ENCODE measurements at regions not wholly inside any gene's neighbourhood (a gene's known extent, or its start where the extent isn't known, plus 50 kb on each side); places are given as distances from the start of the nearest gene placed in this dataset.
A peak's percentile ranks its signal among the peaks of the same experiment; 100 is the strongest.

DNA sequence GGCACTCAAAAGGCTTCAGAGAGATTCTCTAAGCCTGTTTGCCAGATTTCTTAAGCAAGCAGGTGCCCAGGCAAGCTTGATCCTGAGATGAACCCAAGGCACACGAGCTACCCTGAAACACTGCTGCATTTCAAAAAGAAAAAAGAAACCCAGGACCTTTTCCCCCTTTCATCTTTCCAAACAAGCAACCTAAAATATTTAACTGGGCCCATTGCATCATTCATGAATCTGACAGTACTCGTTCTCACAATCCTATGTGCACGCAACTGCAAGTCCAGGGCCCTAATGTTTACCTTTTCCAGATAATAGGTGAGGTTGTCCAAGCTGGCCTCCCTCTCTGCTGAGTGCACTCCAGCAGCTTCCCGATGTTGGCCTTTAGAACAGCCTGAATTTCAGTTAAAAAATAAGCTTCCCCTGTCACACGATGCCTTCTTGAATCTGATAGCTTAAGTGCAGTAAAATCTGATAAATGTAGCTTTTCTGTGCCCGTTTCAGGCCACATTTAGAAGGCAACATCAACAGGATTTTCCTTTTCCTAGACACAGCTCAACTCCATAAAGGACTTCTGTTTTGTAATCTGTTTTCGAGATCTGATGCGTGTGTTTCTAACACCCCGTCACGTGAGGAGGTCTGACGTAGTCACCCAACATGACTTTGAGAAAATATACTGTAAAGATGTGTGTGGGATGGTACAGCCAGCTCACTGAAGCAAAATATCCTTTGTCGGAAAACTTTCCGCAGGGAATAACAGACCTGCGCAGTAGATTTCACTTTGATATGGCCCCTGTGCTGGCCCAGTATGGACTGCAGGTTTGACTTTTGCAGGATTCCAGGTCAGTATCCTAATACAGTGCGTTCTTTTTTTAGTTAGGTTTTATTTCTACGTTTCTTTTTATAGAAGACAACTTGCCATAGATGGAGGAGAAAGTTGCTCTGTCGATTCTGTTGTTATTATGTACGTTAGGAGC, 55.1 kb upstream of the RASA2 start (continued):
- TF ChIP-seq, protein P1, sequence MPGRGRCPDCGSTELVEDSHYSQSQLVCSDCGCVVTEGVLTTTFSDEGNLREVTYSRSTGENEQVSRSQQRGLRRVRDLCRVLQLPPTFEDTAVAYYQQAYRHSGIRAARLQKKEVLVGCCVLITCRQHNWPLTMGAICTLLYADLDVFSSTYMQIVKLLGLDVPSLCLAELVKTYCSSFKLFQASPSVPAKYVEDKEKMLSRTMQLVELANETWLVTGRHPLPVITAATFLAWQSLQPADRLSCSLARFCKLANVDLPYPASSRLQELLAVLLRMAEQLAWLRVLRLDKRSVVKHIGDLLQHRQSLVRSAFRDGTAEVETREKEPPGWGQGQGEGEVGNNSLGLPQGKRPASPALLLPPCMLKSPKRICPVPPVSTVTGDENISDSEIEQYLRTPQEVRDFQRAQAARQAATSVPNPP (CRISPR knock-in tag; IDR thresholded peaks at IDR 0.05): no peak
- TF ChIP-seq, protein P2, sequence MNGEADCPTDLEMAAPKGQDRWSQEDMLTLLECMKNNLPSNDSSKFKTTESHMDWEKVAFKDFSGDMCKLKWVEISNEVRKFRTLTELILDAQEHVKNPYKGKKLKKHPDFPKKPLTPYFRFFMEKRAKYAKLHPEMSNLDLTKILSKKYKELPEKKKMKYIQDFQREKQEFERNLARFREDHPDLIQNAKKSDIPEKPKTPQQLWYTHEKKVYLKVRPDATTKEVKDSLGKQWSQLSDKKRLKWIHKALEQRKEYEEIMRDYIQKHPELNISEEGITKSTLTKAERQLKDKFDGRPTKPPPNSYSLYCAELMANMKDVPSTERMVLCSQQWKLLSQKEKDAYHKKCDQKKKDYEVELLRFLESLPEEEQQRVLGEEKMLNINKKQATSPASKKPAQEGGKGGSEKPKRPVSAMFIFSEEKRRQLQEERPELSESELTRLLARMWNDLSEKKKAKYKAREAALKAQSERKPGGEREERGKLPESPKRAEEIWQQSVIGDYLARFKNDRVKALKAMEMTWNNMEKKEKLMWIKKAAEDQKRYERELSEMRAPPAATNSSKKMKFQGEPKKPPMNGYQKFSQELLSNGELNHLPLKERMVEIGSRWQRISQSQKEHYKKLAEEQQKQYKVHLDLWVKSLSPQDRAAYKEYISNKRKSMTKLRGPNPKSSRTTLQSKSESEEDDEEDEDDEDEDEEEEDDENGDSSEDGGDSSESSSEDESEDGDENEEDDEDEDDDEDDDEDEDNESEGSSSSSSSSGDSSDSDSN (CRISPR knock-in tag; IDR thresholded peaks at IDR 0.05): peak; percentile 46
- peak; percentile 71 for TF ChIP-seq SIN3A (IDR thresholded peaks at IDR 0.05; ENCODE audit: borderline replicate concordance, low read depth, low read length)
- 0 out of 2 replicates have a peak, but pooled peaks have one; percentile 56 for TF ChIP-seq ZNF772 (CRISPR knock-in tag; IDR thresholded peaks at IDR 0.05)
- TF ChIP-seq TCF7L2 (IDR thresholded peaks at IDR 0.05; ENCODE audit: low read depth, low read length): peak; percentile 84; the same call in 1 of the 2 replicates
- no peak for TF ChIP-seq FOXK2 (IDR thresholded peaks at IDR 0.05)
- TF ChIP-seq CEBPG (CRISPR knock-in tag; IDR thresholded peaks at IDR 0.05): peak; percentile 98
- peak; percentile 71 for TF ChIP-seq RXRB (CRISPR knock-in tag; IDR thresholded peaks at IDR 0.05; ENCODE audit: borderline replicate concordance)
- TF ChIP-seq GZF1 (CRISPR knock-in tag; IDR thresholded peaks at IDR 0.05): no peak
- TF ChIP-seq, protein P3, sequence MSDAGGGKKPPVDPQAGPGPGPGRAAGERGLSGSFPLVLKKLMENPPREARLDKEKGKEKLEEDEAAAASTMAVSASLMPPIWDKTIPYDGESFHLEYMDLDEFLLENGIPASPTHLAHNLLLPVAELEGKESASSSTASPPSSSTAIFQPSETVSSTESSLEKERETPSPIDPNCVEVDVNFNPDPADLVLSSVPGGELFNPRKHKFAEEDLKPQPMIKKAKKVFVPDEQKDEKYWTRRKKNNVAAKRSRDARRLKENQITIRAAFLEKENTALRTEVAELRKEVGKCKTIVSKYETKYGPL (CRISPR knock-in tag; IDR thresholded peaks at IDR 0.05): 0 out of 2 replicates have a peak, but pooled peaks have one; percentile 26
- TF ChIP-seq, protein P4, sequence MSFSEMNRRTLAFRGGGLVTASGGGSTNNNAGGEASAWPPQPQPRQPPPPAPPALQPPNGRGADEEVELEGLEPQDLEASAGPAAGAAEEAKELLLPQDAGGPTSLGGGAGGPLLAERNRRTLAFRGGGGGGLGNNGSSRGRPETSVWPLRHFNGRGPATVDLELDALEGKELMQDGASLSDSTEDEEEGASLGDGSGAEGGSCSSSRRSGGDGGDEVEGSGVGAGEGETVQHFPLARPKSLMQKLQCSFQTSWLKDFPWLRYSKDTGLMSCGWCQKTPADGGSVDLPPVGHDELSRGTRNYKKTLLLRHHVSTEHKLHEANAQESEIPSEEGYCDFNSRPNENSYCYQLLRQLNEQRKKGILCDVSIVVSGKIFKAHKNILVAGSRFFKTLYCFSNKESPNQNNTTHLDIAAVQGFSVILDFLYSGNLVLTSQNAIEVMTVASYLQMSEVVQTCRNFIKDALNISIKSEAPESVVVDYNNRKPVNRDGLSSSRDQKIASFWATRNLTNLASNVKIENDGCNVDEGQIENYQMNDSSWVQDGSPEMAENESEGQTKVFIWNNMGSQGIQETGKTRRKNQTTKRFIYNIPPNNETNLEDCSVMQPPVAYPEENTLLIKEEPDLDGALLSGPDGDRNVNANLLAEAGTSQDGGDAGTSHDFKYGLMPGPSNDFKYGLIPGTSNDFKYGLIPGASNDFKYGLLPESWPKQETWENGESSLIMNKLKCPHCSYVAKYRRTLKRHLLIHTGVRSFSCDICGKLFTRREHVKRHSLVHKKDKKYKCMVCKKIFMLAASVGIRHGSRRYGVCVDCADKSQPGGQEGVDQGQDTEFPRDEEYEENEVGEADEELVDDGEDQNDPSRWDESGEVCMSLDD (CRISPR knock-in tag; IDR thresholded peaks at IDR 0.05; ENCODE audit: borderline replicate concordance): no peak
- peak; percentile 85 for TF ChIP-seq HDAC2 (CRISPR knock-in tag; IDR thresholded peaks at IDR 0.05)
- TF ChIP-seq, protein P5, sequence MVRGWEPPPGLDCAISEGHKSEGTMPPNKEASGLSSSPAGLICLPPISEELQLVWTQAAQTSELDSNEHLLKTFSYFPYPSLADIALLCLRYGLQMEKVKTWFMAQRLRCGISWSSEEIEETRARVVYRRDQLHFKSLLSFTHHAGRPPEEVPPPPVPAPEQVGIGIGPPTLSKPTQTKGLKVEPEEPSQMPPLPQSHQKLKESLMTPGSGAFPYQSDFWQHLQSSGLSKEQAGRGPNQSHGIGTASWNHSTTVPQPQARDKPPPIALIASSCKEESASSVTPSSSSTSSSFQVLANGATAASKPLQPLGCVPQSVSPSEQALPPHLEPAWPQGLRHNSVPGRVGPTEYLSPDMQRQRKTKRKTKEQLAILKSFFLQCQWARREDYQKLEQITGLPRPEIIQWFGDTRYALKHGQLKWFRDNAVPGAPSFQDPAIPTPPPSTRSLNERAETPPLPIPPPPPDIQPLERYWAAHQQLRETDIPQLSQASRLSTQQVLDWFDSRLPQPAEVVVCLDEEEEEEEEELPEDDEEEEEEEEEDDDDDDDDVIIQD (CRISPR knock-in tag; IDR thresholded peaks at IDR 0.05; ENCODE audit: low read depth): peak; percentile 65; the same call in 1 of the 2 replicates
- peak; percentile 67; the same call in 1 of the 2 replicates for TF ChIP-seq ZNF430 (CRISPR knock-in tag; IDR thresholded peaks at IDR 0.05)
- 0 out of 2 replicates have a peak, but pooled peaks have one; percentile 29 for TF ChIP-seq DPF2 (CRISPR knock-in tag; IDR thresholded peaks at IDR 0.05; ENCODE audit: borderline replicate concordance, low read depth)
- TF ChIP-seq ZNF746 (CRISPR knock-in tag; IDR thresholded peaks at IDR 0.05): 0 out of 2 replicates have a peak, but pooled peaks have one; percentile 40
- TF ChIP-seq PPARG (CRISPR knock-in tag; conservative IDR thresholded peaks at IDR 0.05): peak; percentile 90
- TF ChIP-seq NFIC (IDR thresholded peaks at IDR 0.05; ENCODE audit: low read length): no peak; the same call in 1 of the 2 replicates

Data from HepG2 (cell line).